Keratinocyte (primary cell): ENCODE measurements at regions not wholly inside any gene's neighbourhood (a gene's known extent, or its start where the extent isn't known, plus 50 kb on each side); places are given as distances from the start of the nearest gene placed in this dataset.

Experiments used
- DNase-seq: peaks from one replicate; pipeline ENCODE4 v3.0.0-alpha.2; 2011; ENCODE audit warnings: low read depth, missing footprints, low spot score
- FAIRE-seq: peaks from 2 replicates; lab custom pipeline; 2011; peaks lifted over from hg19 to GRCh38; lab: Jason Lieb, UNC
- H2AFZ ChIP-seq: 2 replicates; pipeline ENCODE4 v1.6.0; 2012; ENCODE audit warnings: low read length, control low read depth, inconsistent platforms; ENCODE audit not compliant: control insufficient read depth
- H3K27ac ChIP-seq: 2 replicates; pipeline ENCODE4 v1.5.1; 2011; ENCODE audit warnings: low read length; ENCODE audit not compliant: control insufficient read depth, insufficient read depth
- H3K27me3 ChIP-seq: 3 replicates; pipeline ENCODE4 v1.6.0; 2011; ENCODE audit warnings: low read length; ENCODE audit not compliant: control insufficient read depth, insufficient read depth; ENCODE audit errors: extremely low read depth
- H3K36me3 ChIP-seq, 2 experiments: 2 replicates in 1 of 2; 3 replicates in 1 of 2; pipeline ENCODE4 v1.5.1; 2011; ENCODE audit warnings: low read length in 2 of 2, mild to moderate bottlenecking in 1 of 2; ENCODE audit not compliant: control insufficient read depth in 2 of 2, insufficient read depth in 2 of 2; ENCODE audit errors: extremely low read depth in 1 of 2
- H3K4me1 ChIP-seq: 3 replicates; pipeline ENCODE4 v1.5.1; 2011; ENCODE audit warnings: low read length; ENCODE audit not compliant: control insufficient read depth, insufficient read depth; ENCODE audit errors: extremely low read depth
- H3K4me2 ChIP-seq: 3 replicates; pipeline ENCODE4 v1.6.0; 2011; ENCODE audit warnings: low read depth, low read length; ENCODE audit not compliant: control insufficient read depth, insufficient read depth; ENCODE audit errors: extremely low read depth
- H3K4me3 ChIP-seq, 3 experiments: fragments of 200-600 bp in 1 of 3; sonication (generic) in 1 of 3; 2 replicates in 2 of 3; 3 replicates in 1 of 3; pipeline ENCODE4 v1.5.1; 2011 to 2016; ENCODE audit warnings: low read length in 3 of 3, mild to moderate bottlenecking in 3 of 3, control low read depth in 2 of 3, inconsistent platforms in 1 of 3, low read depth in 1 of 3, mixed read lengths in 1 of 3, mixed run types in 1 of 3, moderate library complexity in 1 of 3; ENCODE audit not compliant: control insufficient read depth in 2 of 3, insufficient read depth in 2 of 3; ENCODE audit errors: extremely low read depth in 1 of 3
- H3K79me2 ChIP-seq: 2 replicates; pipeline ENCODE4 v1.6.0; 2012; ENCODE audit warnings: low read length; ENCODE audit not compliant: control insufficient read depth, insufficient read depth
- H3K9ac ChIP-seq: 3 replicates; pipeline ENCODE4 v1.6.0; 2011; ENCODE audit warnings: low read length; ENCODE audit not compliant: control insufficient read depth, insufficient read depth; ENCODE audit errors: extremely low read depth
- H3K9me1 ChIP-seq: 3 replicates; pipeline ENCODE4 v1.6.0; 2011; ENCODE audit warnings: low read length; ENCODE audit not compliant: control insufficient read depth, insufficient read depth; ENCODE audit errors: extremely low read depth
- H3K9me3 ChIP-seq: 2 replicates; pipeline ENCODE4 v1.5.1; 2012; ENCODE audit warnings: low read depth, low read length; ENCODE audit not compliant: control insufficient read depth
- H4K20me1 ChIP-seq: 3 replicates; pipeline ENCODE4 v1.6.0; 2011; ENCODE audit warnings: low read length; ENCODE audit not compliant: control insufficient read depth, insufficient read depth; ENCODE audit errors: extremely low read depth
- CTCF ChIP-seq, 3 experiments: IDR thresholded peaks in 1 of 3; conservative IDR thresholded peaks in 1 of 3; optimal IDR thresholded peaks in 1 of 3; 2 replicates in 2 of 3; 3 replicates in 1 of 3; pipeline versions ENCODE3 to v1.5.1; 2011; ENCODE audit warnings: low read length in 3 of 3, mild to moderate bottlenecking in 3 of 3, moderate library complexity in 2 of 3, control low read depth in 1 of 3, inconsistent platforms in 1 of 3; ENCODE audit not compliant: insufficient read depth in 2 of 3; ENCODE audit errors: extremely low read depth in 1 of 3
- EZH2 ChIP-seq: IDR thresholded peaks from one replicate; pipeline ENCODE4 v1.6.1; 2012; ENCODE audit warnings: inconsistent platforms, mild to moderate bottlenecking, low read length, moderate library complexity
- dilution Hi-C: fragments of 300-500 bp; cut with MboI; formaldehyde crosslinking; loops from one replicate; pipeline ENCODE4 v1.7.0; 2020; ENCODE audit warnings: low sequenced_read_pairs; ENCODE audit not compliant: extremely low pct_ligation_motif_present

GRCh38 chr15:37260255-37260654 is 159.9 kb upstream of the MEIS2 start:
- Histone ChIP-seq H3K9me1 (no peaks in the 10 kb centered on the region), H3K27ac (no peak overlapping the region), H3K27me3 (no peaks in the 10 kb centered on the region), H2AFZ (no peak overlapping the region), H3K9me3 (no peaks in the 10 kb centered on the region), H3K4me2 (no peak overlapping the region), H4K20me1 (no peaks in the 10 kb centered on the region), H3K4me1 (no peaks in the 10 kb centered on the region), H3K9ac (no peak overlapping the region), H3K4me3 (no peak overlapping the region), H3K79me2 (no peaks in the 10 kb centered on the region), H3K36me3 (no peaks in the 10 kb centered on the region)
- no peak for DNase-seq
- no peak for FAIRE-seq
- dilution Hi-C loops = no loop called here
- no peak for TF ChIP-seq EZH2

GRCh38 chr15:37261685-37262084 is 161.3 kb upstream of the MEIS2 start:
- Histone ChIP-seq H3K4me3 (no peak overlapping the region), H3K4me2 (no peak overlapping the region), H4K20me1 (no peaks in the 10 kb centered on the region), H2AFZ (no peak overlapping the region), H3K36me3 (no peaks in the 10 kb centered on the region), H3K9me1 (no peaks in the 10 kb centered on the region), H3K4me1 (no peaks in the 10 kb centered on the region), H3K9ac (no peak overlapping the region), H3K27ac (no peak overlapping the region), H3K79me2 (no peaks in the 10 kb centered on the region), H3K9me3 (no peaks in the 10 kb centered on the region), H3K27me3 (no peaks in the 10 kb centered on the region)
- DNase-seq = no peak
- FAIRE-seq = no peak
- TF ChIP-seq EZH2 (no peak), CTCF (optimal IDR thresholded peaks at IDR 0.05 in 1 of 3, IDR thresholded peaks at IDR 0.05 in 1 of 3, conservative IDR thresholded peaks at IDR 0.05 in 1 of 3; ENCODE audit: extremely low read depth in 1 of 3, insufficient read depth in 2 of 3, low read length in 3 of 3) (no peak)
- dilution Hi-C loops = no loop called here

- no peak overlapping the region for H3K4me2 ChIP-seq
- H4K20me1 ChIP-seq = no peaks in the 10 kb centered on the region
- H3K79me2 ChIP-seq = no peaks in the 10 kb centered on the region
- no peak overlapping the region for H3K4me3 ChIP-seq
- dilution Hi-C loops = no loop called here
- no peak for DNase-seq
- TF ChIP-seq EZH2 = no peak
- no peaks in the 10 kb centered on the region for H3K9me3 ChIP-seq
- H3K4me1 ChIP-seq = no peaks in the 10 kb centered on the region
- H3K27me3 ChIP-seq = no peaks in the 10 kb centered on the region
- no peak overlapping the region for H2AFZ ChIP-seq
- no peak for FAIRE-seq
- no peaks in the 10 kb centered on the region for H3K36me3 ChIP-seq
- no peak overlapping the region for H3K9ac ChIP-seq
- no peak overlapping the region for H3K27ac ChIP-seq
- H3K9me1 ChIP-seq = no peaks in the 10 kb centered on the region
These were observed 162.7 kb upstream of the MEIS2 start for GRCh38 chr15:37262922-37263608.
